Parathyroid adenoma (tissue), 2 donors: ENCODE measurements at regions not wholly inside any gene's neighbourhood (a gene's known extent, or its start where the extent isn't known, plus 50 kb on each side); places are given as distances from the start of the nearest gene placed in this dataset.
A peak's percentile ranks its signal among the peaks of the same experiment; 100 is the strongest.

ENCODE experiments used
- H2AFZ ChIP-seq: fragments of 300-600 bp; sonication (generic); one replicate; pipeline ENCODE4 v1.7.0; 2017; ENCODE audit warnings: antibody characterized with exemption, mild to moderate bottlenecking
- H3K27ac ChIP-seq: fragments of 300-600 bp; sonication (generic); one replicate; pipeline ENCODE4 v1.7.0; 2017
- H3K27me3 ChIP-seq: fragments of 300-600 bp; sonication (generic); one replicate; pipeline ENCODE4 v1.7.0; 2017; ENCODE audit warnings: low read length; ENCODE audit not compliant: control insufficient read depth, insufficient read depth
- H3K36me3 ChIP-seq: fragments of 300-600 bp; sonication (generic); one replicate; pipeline ENCODE4 v1.7.0; 2017; ENCODE audit warnings: low read length; ENCODE audit not compliant: control insufficient read depth, insufficient read depth
- H3K4me1 ChIP-seq: fragments of 300-600 bp; sonication (generic); one replicate; pipeline ENCODE4 v1.7.0; 2017; ENCODE audit warnings: control low read depth
- H3K4me2 ChIP-seq: fragments of 300-600 bp; sonication (generic); one replicate; pipeline ENCODE4 v1.7.0; 2017; ENCODE audit warnings: low read length
- H3K4me3 ChIP-seq: fragments of 300-600 bp; sonication (generic); one replicate; pipeline ENCODE4 v1.7.0; 2017; ENCODE audit warnings: low read depth, low read length
- H3K79me2 ChIP-seq: fragments of 300-600 bp; sonication (generic); one replicate; pipeline ENCODE4 v1.7.0; 2017; ENCODE audit warnings: control low read depth
- H3K9ac ChIP-seq: fragments of 300-600 bp; sonication (generic); one replicate; pipeline ENCODE4 v1.7.0; 2017; ENCODE audit warnings: mild to moderate bottlenecking
- H3K9me3 ChIP-seq: fragments of 300-600 bp; sonication (generic); one replicate; pipeline ENCODE4 v1.7.0; 2017; ENCODE audit warnings: low read length; ENCODE audit not compliant: control insufficient read depth
- TF ChIP-seq, protein P1 (sequence below): fragments of 300-600 bp; sonication (generic); IDR thresholded peaks from one replicate; pipeline ENCODE4 v1.7.0; 2017; ENCODE audit warnings: antibody characterized with exemption, mild to moderate bottlenecking
- donor health status: primary hyperparathyroidism.

DNA sequence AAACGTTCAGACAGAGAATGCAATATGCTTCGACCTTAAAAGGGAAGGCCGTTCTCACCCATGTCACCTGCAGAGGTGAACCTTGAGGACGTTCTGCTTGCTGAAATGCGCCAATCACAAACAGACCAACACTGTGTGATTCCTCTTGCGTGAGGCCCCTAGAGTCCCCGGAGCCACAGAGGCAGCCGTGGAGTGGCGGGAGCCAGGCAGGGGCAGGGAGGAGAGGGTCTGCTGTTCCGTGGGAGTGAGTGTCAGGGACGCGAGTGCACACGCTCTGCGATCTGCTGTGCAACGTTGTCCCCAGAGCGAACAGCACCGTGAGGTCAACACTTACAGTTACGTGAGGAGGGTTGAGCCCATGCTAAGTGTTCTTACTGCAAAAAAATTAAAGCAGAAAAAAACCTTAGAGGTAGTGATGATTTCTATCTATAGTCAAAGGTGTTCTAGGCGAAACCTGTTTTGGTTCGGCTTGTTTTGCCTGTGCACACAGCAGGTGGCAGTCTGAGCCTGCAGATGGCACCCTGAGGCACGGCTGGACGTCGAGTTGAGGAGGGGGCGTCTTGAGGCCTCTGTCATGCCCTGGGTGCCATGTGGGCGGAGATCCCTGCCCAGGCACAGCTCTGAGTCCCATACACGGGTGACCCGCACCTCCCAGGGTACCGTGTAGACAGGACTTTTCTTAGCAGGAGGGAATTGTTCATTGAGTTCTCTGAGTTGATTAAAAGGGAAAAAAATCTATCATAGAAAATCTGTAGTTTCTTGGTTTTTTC, 71.7 kb upstream of the FRMD1 start:
- Histone ChIP-seq H3K79me2 (no peaks in the 10 kb centered on the region), H3K27ac (no peak overlapping the region), H3K9ac (no peak overlapping the region), H3K4me1 (no peaks in the 10 kb centered on the region), H3K4me3 (no peak overlapping the region), H3K4me2 (no peak overlapping the region), H3K9me3 (no peaks in the 10 kb centered on the region), H3K27me3 (no peaks in the 10 kb centered on the region), H2AFZ (no peak overlapping the region), H3K36me3 (no peaks in the 10 kb centered on the region)
- TF ChIP-seq, protein P1, sequence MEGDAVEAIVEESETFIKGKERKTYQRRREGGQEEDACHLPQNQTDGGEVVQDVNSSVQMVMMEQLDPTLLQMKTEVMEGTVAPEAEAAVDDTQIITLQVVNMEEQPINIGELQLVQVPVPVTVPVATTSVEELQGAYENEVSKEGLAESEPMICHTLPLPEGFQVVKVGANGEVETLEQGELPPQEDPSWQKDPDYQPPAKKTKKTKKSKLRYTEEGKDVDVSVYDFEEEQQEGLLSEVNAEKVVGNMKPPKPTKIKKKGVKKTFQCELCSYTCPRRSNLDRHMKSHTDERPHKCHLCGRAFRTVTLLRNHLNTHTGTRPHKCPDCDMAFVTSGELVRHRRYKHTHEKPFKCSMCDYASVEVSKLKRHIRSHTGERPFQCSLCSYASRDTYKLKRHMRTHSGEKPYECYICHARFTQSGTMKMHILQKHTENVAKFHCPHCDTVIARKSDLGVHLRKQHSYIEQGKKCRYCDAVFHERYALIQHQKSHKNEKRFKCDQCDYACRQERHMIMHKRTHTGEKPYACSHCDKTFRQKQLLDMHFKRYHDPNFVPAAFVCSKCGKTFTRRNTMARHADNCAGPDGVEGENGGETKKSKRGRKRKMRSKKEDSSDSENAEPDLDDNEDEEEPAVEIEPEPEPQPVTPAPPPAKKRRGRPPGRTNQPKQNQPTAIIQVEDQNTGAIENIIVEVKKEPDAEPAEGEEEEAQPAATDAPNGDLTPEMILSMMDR = peak; percentile 8

DNA sequence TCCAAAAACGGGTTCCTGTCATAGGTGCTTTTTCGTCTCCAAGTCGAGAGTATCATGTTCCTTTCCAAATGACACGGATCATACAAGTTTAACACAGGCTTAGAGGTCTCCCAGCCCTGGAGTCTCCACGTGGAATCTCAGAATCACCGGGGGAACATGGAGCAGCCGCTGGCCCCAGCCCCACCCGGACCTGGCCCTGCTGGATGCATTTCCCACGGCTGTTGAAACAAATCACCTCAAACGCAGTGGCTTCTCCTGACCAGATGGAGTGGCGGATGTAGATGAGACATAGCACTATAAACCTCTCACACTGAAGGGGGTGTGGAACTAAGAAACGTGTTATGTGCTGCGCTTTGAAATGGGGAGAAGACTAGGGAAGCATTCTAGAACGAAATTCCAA, 70.0 kb upstream of the FRMD1 start:
- no peaks in the 10 kb centered on the region for H3K9me3 ChIP-seq
- no peaks in the 10 kb centered on the region for H3K4me1 ChIP-seq
- TF ChIP-seq, protein P1 = no peak

DNA sequence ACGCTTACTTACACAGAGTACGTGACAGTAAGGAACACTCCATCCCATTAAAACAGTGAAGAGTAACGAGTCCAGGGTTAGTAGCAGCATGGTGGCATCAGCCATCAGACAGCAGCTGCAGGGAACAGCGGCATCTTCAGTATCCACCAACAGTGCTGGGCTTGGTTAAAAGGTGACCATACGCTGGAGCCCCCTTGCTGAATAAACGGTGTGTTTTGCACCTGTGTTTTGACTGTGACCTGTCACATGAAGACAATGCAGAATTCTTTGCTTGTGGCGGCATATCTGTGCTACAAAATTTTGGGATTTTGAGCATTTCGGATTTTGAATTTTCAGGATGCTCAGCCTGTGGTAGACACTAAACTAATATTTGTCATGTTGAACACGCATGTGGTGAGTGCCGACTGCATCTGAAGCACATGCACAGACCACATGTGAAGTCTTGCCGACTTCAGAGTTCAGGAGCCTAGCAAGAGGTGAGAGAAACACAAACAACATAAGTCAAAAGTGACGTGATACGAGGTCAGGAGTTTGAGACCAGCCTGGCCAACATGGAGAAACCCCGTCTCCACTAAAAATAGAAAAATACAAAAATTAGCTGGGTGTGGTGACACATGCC, 69.3 kb upstream of the FRMD1 start:
- H3K9ac ChIP-seq = no peak overlapping the region
- no peaks in the 10 kb centered on the region for H3K4me1 ChIP-seq
- no peaks in the 10 kb centered on the region for H3K9me3 ChIP-seq
- H3K79me2 ChIP-seq = no peaks in the 10 kb centered on the region
- TF ChIP-seq, protein P1 = no peak
- no peak overlapping the region for H3K4me2 ChIP-seq
- no peak overlapping the region for H3K4me3 ChIP-seq
- no peak overlapping the region for H3K27ac ChIP-seq
- H3K27me3 ChIP-seq = no peaks in the 10 kb centered on the region
- H2AFZ ChIP-seq = no peak overlapping the region
- no peaks in the 10 kb centered on the region for H3K36me3 ChIP-seq

More for the DNA sequence above, 70.0 kb upstream of the FRMD1 start:
- Histone ChIP-seq H3K27ac (no peak overlapping the region), H3K4me3 (no peak overlapping the region), H3K4me2 (no peak overlapping the region), H3K9ac (no peak overlapping the region), H3K79me2 (no peaks in the 10 kb centered on the region), H2AFZ (no peak overlapping the region), H3K27me3 (no peaks in the 10 kb centered on the region), H3K36me3 (no peaks in the 10 kb centered on the region)

DNA sequence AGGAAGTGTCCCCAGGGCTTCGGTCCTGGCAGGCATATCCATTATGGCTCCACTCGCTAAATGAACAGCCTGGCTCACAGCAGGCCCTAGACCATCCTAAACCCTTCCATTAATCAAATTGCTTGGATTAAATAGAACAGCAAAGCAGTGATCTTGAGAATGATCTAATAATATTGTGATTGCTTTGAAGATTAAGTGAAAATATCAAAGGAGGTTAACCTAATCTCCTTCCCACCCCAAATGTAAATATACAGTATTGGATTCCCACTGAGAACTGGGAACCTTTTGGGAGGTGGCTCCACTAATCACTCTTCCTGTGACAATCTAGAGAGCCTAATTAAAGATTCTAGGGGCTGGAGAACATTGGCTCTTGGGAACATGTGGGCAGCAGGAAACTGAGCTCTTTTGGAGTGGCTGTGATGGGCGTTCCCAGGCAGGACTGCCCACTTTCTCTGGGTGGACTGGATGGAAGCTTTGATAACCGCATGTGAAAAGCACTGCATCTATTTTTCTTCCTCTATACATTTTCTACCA, 68.3 kb upstream of the FRMD1 start:
- Histone ChIP-seq H3K27ac (no peak overlapping the region), H3K4me3 (no peak overlapping the region), H3K9ac (no peak overlapping the region), H3K9me3 (no peaks in the 10 kb centered on the region), H3K4me2 (no peak overlapping the region), H2AFZ (no peak overlapping the region), H3K36me3 (no peaks in the 10 kb centered on the region), H3K79me2 (no peaks in the 10 kb centered on the region), H3K4me1 (no peaks in the 10 kb centered on the region), H3K27me3 (no peaks in the 10 kb centered on the region)
- TF ChIP-seq, protein P1 = no peak
